ENCODE measurements at regions not wholly inside any gene's neighbourhood (a gene's known extent, or its start where the extent isn't known, plus 50 kb on each side); places are given as distances from the start of the nearest gene placed in this dataset.

DNA sequence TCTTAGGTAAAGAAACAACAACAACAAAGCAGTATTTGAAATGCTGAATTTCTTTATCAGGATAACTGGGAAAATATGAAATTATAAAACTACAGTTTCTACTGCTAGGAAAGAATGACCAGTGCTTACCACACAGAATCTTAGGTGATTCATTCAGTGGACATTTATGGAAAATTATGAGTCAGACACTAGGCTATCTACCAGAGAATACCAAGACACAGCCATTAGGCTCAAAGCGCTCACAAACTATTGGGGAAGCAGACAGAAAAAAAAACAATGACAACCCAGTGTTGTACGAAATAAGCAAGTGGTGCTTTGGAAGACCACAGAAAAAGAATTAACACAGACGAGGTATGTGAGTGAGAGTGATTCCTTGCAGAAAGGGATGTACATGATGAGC, 1019.5 kb downstream of the PCDH9 start:
- ChIA-PET CTCF (interaction anchor here (0.7 to 1.0 kb wide), 2 partner anchors 9 to 10 kb away, joined by 3 read pairs; no protein-coding TSS in a partner anchor), POLR2A (no interaction called here)
- no peak for TF ChIP-seq SP1 (IDR thresholded peaks at IDR 0.05)
- TF ChIP-seq, protein P1, sequence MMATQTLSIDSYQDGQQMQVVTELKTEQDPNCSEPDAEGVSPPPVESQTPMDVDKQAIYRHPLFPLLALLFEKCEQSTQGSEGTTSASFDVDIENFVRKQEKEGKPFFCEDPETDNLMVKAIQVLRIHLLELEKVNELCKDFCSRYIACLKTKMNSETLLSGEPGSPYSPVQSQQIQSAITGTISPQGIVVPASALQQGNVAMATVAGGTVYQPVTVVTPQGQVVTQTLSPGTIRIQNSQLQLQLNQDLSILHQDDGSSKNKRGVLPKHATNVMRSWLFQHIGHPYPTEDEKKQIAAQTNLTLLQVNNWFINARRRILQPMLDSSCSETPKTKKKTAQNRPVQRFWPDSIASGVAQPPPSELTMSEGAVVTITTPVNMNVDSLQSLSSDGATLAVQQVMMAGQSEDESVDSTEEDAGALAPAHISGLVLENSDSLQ (IDR thresholded peaks at IDR 0.05): no peak
- TF ChIP-seq TARDBP (IDR thresholded peaks at IDR 0.05): no peak
- no peak for TF ChIP-seq CTBP1 (IDR thresholded peaks at IDR 0.05; ENCODE audit: borderline replicate concordance)
- TF ChIP-seq NFRKB (IDR thresholded peaks at IDR 0.05): no peak
- TF ChIP-seq ARNT (IDR thresholded peaks at IDR 0.05): no peak
- no peak for TF ChIP-seq ZNF384 (IDR thresholded peaks at IDR 0.05)
- no peak for TF ChIP-seq BHLHE40 (IDR thresholded peaks at IDR 0.05; ENCODE audit: borderline replicate concordance)
- no peak for TF ChIP-seq L3MBTL2 (conservative IDR thresholded peaks at IDR 0.05)
- DNase-seq (ENCODE audit: extremely low spot score): no peak

DNA sequence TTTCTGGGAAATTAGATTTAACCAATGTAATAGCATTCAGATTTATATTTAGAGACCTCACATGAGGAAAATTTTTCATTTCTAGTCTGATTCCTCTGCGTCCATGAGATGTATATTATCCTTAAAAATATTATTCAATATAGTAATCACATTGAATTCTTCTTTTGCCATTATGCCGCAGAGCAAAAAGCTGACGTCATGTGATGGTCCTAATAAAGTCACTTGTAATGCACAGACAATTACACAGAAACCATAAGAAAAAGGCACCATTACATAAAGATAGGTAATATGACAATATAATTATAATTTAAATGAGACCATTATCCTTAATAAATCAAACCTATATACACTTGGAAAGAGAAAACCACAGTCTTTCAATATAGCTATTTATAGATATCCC, 1021.5 kb downstream of the PCDH9 start:
- TF ChIP-seq LEF1 (IDR thresholded peaks at IDR 0.05; ENCODE audit: borderline replicate concordance) (no peak), ELF4 (IDR thresholded peaks at IDR 0.05) (no peak), SUZ12 (IDR thresholded peaks at IDR 0.05) (no peak), ARNT (IDR thresholded peaks at IDR 0.05) (no peak), FOXM1 (IDR thresholded peaks at IDR 0.05; ENCODE audit: borderline replicate concordance) (no peak), CTBP1 (IDR thresholded peaks at IDR 0.05; ENCODE audit: borderline replicate concordance) (no peak), L3MBTL2 (conservative IDR thresholded peaks at IDR 0.05) (no peak), SP1 (IDR thresholded peaks at IDR 0.05) (no peak), HDGF (IDR thresholded peaks at IDR 0.05; ENCODE audit: borderline replicate concordance) (no peak), NFRKB (IDR thresholded peaks at IDR 0.05) (no peak), FOXK2 (IDR thresholded peaks at IDR 0.05) (no peak), TARDBP (IDR thresholded peaks at IDR 0.05) (no peak), ZNF384 (IDR thresholded peaks at IDR 0.05) (no peak)
- TF ChIP-seq, protein P1 (IDR thresholded peaks at IDR 0.05): no peak
- CTCF ChIA-PET: no interaction called here
- no peak for DNase-seq (ENCODE audit: extremely low spot score)
- POLR2A ChIA-PET: no interaction called here

DNA sequence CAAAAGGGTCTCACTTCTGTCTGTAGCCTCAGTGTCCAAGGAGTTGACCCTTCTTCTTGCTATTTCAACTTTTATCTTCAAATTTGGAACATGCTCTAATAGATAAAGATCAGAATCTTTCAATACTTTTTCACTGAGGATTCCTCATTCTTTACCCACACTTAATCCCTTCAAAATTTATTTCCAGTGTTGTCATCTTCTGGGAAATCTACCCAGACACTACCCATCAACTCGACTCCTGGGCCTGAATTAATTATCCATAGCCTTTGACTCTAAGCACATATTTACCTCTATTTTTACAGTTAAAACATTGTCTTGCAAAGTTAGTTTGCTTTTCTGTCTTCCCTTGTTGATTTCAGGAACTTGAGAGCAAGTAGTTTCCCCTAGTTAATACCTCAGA, 1022.5 kb downstream of the PCDH9 start:
- ChIA-PET POLR2A (no interaction called here), CTCF (no interaction called here)
- DNase-seq (ENCODE audit: extremely low spot score): no peak
- TF ChIP-seq ELF4 (IDR thresholded peaks at IDR 0.05) (no peak), LEF1 (IDR thresholded peaks at IDR 0.05; ENCODE audit: borderline replicate concordance) (no peak)

DNA sequence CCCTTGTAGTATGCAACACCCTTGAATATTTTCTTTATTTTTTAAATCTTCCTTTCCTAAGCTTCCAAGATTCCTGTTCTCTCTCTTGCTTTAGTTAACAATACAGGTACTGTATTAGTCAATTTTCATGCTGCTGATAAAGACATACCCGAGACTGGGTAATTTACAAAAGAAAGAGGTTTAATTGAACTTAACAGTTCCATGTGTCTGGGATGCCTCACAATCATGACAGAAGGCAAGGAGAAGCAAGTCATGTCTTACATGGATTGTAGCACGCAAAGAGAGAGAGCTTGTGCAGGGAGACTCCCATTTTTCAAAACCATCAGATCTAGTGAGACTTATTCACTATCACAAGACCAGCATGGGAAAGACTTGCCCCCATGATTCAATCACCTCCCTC, 1024.3 kb downstream of the PCDH9 start:
- TF ChIP-seq SP1 (IDR thresholded peaks at IDR 0.05): no peak
- no peak for TF ChIP-seq L3MBTL2 (conservative IDR thresholded peaks at IDR 0.05)
- no peak for TF ChIP-seq LEF1 (IDR thresholded peaks at IDR 0.05; ENCODE audit: borderline replicate concordance)
- TF ChIP-seq TARDBP (IDR thresholded peaks at IDR 0.05): no peak
- no peak for TF ChIP-seq NFRKB (IDR thresholded peaks at IDR 0.05)
- TF ChIP-seq FOXA1 (IDR thresholded peaks at IDR 0.05): no peak
- no peak for TF ChIP-seq ZNF384 (IDR thresholded peaks at IDR 0.05)
- no peak for TF ChIP-seq ARNT (IDR thresholded peaks at IDR 0.05)
- no peak for TF ChIP-seq FOXM1 (IDR thresholded peaks at IDR 0.05; ENCODE audit: borderline replicate concordance)
- TF ChIP-seq ELF4 (IDR thresholded peaks at IDR 0.05): no peak
- TF ChIP-seq BHLHE40 (IDR thresholded peaks at IDR 0.05; ENCODE audit: borderline replicate concordance): no peak
- TF ChIP-seq, protein P1 (IDR thresholded peaks at IDR 0.05): no peak
- TF ChIP-seq FOXK2 (IDR thresholded peaks at IDR 0.05): no peak
- TF ChIP-seq HDGF (IDR thresholded peaks at IDR 0.05; ENCODE audit: borderline replicate concordance): no peak
- TF ChIP-seq SUZ12 (IDR thresholded peaks at IDR 0.05): no peak
- TF ChIP-seq CTBP1 (IDR thresholded peaks at IDR 0.05; ENCODE audit: borderline replicate concordance): no peak
- DNase-seq (ENCODE audit: extremely low spot score): no peak
- POLR2A ChIA-PET: no interaction called here
- CTCF ChIA-PET: interaction anchor here (0.5 to 0.6 kb wide), 2 partner anchors 17 to 281 kb away, joined by 3 read pairs; no protein-coding TSS in a partner anchor

DNA sequence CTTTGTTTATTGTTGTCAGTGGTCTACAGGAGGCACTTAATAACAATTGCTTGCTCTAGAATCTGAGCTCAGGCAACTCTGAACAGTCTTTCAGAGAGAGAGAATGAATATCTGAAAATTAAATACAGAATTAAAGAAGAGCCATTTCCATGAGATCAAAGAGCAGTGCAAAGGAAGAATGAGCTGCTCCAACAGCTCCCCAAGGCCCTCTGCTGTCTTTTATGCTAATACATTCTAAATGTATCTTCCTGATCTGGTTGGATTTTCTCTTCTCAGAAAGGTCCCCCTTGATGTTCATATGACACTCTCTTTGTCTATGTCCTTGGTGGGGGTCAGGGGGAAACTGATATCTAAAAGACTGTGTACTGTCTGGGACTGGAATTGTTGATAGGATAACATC, 1029.6 kb downstream of the PCDH9 start:
- CTCF ChIA-PET: interaction anchor here (0.5 to 1.1 kb wide), 3 partner anchors 10 to 1037 kb away, joined by 3 read pairs; no protein-coding TSS in a partner anchor
- POLR2A ChIA-PET: no interaction called here
- TF ChIP-seq ELF4 (IDR thresholded peaks at IDR 0.05) (no peak), BHLHE40 (IDR thresholded peaks at IDR 0.05; ENCODE audit: borderline replicate concordance) (no peak), TARDBP (IDR thresholded peaks at IDR 0.05) (no peak), SUZ12 (IDR thresholded peaks at IDR 0.05) (no peak), CTBP1 (IDR thresholded peaks at IDR 0.05; ENCODE audit: borderline replicate concordance) (no peak), NFRKB (IDR thresholded peaks at IDR 0.05) (no peak), HDGF (IDR thresholded peaks at IDR 0.05; ENCODE audit: borderline replicate concordance) (no peak), FOXM1 (IDR thresholded peaks at IDR 0.05; ENCODE audit: borderline replicate concordance) (no peak), FOXA1 (IDR thresholded peaks at IDR 0.05) (no peak), FOXK2 (IDR thresholded peaks at IDR 0.05) (no peak), SP1 (IDR thresholded peaks at IDR 0.05) (no peak), LEF1 (IDR thresholded peaks at IDR 0.05; ENCODE audit: borderline replicate concordance) (no peak)
- no peak for DNase-seq (ENCODE audit: extremely low spot score)

DNA sequence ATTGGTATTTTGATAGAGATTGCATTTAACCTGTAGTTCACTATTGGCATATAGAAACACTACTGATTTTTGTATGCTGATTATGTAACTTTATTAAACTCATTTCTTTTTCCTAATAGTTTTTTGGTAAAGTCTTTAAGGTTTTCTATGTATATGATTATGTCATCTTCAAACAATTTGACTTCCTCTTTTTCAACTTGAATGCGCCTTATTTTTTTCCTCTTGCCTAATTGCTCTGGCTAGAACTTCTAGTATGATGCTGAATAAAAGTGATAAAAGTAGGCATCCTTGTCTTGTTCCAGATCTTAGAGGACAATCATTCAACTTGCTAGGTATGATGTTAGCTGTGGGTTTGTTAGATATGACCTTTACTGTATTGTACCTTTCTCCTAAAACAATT, 1034.9 kb downstream of the PCDH9 start:
- POLR2A ChIA-PET: no interaction called here
- no peak for TF ChIP-seq CTBP1 (IDR thresholded peaks at IDR 0.05; ENCODE audit: borderline replicate concordance)
- no peak for TF ChIP-seq LEF1 (IDR thresholded peaks at IDR 0.05; ENCODE audit: borderline replicate concordance)
- no peak for TF ChIP-seq SP1 (IDR thresholded peaks at IDR 0.05)
- no peak for TF ChIP-seq FOXA1 (IDR thresholded peaks at IDR 0.05)
- TF ChIP-seq L3MBTL2 (conservative IDR thresholded peaks at IDR 0.05): no peak
- no peak for TF ChIP-seq TARDBP (IDR thresholded peaks at IDR 0.05)
- TF ChIP-seq BHLHE40 (IDR thresholded peaks at IDR 0.05; ENCODE audit: borderline replicate concordance): no peak
- no peak for TF ChIP-seq ZNF384 (IDR thresholded peaks at IDR 0.05)
- TF ChIP-seq HDGF (IDR thresholded peaks at IDR 0.05; ENCODE audit: borderline replicate concordance): no peak
- no peak for TF ChIP-seq SUZ12 (IDR thresholded peaks at IDR 0.05)
- CTCF ChIA-PET: no interaction called here
- no peak for DNase-seq (ENCODE audit: extremely low spot score)

Data from HEK293T (cell line).